IPS DF 19.7 (cell line): ENCODE measurements at regions not wholly inside any gene's neighbourhood (a gene's known extent, or its start where the extent isn't known, plus 50 kb on each side); places are given as distances from the start of the nearest gene placed in this dataset.
"Not testable (repeated sequence)": the region's sequence is repeated elsewhere in the genome, so short reads cannot be mapped to it uniquely, and the experiment has no call there.

Source experiments
- DNase-seq: peaks from one replicate; pipeline ENCODE4 v3.0.0-alpha.2; 2013; ENCODE audit warnings: low read depth, low spot score

DNA sequence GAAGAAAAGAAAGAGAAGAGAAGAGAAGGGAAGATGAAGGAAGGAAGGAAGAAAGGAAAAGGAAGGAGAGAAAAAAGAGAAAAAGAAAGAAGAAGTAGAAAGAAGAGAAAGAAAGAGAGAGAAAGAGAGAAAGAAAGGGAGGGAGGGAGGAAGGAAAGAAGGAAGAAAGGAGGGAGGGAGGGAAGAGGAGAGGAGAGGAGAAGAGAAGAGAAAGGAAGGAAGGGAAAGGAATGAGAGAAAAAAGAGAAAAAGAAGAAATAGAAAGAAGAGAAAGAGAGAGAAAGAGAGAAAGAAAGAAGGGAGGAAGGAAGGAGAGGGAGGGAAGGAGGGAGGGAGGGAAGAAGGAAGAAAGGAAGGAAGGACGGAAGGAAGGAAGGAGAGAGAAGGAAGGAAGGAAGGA lies 217.9 kb upstream of the POU1F1 start:
- DNase-seq = no peak

DNA sequence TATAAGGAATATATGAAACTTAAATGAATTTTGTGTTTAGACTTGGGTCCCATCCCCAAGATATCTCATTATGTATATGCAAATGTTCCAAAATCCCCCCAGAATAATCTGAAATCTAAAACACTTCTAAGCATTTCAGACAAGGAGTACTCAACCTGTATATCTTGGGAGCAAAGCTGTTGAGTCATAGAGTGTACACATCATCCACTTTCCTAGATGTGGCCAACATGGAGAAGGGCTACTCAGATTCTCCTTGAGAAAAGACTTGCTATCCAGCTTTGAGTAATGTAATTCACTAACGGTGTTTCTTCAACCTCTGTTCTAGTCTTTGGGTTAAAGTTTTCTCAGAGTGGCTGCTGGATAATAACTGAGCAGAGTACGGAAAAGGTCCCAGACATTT lies 215.5 kb upstream of the POU1F1 start:
- DNase-seq = no peak

DNA sequence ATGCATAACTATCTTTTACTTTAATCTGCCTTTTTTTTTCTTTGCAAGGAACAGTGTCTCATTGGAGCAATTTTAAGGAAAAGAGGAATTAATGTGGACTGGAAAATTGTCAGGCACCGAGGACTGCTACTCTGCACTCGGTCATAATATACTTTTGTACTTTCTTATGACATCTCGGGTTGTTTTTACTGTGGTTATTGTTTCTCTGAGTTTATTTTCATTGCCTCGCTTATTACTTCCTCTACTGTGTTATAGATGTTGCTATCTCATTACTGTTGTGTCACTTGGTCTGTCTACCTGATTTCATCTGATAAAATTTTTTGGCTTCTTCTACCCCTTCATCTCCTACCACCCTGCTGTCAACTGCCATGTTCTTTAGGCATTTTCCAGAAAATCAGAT lies 213.5 kb upstream of the POU1F1 start:
- no peak for DNase-seq

DNA sequence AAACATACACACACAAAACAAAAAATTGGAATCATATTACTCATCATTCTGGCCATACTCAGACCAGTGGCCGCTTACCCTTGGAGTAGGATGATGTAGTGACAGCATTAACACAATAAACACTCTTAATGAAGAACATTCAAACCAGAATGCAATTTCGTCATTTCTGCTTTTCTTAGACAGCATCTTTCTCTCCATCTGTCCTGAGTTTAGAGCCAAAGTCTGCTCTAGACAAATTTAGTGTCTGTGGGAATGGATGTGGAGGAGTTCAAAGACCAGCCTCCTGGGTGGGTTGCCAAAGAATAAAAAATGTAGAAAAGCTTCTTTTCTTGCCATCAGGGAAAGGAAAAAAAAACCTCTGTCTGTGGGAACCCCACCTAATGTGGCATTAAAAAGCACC lies 212.4 kb upstream of the POU1F1 start:
- no peak for DNase-seq

DNA sequence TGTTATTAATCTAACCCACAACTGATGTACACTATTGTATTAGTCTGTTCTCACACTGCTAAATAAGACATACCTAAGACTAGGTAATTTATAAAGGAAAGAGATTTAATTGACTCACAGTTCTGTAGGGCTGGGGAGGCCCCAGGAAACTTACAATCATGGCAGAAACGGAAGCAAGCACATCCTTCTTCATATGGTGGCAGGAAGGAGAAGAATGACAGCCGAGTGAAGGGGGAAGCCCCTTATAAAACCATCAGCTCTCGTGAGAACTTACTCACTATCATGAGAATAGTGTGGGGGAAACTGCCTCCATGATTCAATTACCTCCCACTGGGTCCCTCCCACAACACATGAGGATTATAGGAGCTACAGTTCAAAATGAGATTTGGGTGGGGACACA lies 210.3 kb upstream of the POU1F1 start:
- DNase-seq = not testable (repeated sequence)

DNA sequence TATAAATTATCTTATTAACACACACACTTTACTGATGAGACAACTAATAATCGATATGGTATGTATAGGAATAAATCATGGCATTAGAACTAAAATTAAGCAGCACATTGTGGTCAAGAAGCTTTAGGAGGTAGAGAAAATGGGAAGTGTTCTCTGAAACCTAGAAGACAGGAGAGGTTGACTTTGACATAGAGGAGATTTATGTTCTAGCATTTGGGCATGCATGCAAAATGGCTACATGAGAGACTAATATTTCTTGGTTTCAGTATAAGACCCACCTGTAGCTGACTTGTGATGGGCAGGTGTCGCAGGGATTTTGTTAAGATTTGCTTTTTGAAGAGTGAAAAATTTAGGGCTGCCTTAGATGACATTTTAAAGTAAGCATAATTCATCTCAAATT lies 209.7 kb upstream of the POU1F1 start:
- DNase-seq = no peak

DNA sequence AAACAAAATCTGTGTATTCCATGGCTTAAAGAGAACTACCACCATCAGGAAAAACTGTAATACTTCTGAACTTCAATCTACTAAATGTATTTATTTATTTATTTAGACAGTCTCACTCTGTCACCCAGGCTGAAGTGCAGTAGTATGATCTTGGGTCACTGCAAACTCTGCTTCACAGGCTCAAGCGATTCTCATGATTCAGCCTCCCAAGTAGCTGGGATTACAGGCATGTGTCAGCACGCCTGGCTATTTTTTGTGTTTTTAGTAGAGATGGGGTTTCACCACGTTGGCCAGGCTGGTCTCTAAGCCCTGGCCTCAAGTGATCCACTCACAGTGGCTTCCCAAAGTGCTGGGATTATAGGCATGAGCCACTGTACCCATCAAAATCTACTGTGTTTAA lies 202.3 kb upstream of the POU1F1 start:
- no peak for DNase-seq

DNA sequence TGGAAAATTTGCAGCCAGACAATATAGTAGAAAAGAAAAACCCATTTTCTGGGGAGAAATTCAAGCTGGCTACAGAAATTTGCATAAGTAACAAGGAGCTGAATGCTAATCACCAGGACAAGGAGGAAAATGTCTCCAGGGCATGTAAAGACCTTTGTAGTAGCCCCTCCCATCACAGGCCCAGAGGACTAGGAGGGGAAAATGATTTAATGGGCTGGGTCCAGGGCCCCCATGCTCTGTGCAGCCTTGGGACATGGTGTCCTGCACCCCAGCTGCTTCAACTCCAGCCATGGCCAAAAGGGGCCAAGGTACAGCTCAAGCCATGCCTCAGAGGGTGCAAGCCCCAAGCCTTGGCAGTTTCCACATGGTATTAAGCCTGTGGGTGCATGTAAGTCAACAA lies 197.6 kb upstream of the POU1F1 start:
- DNase-seq = no peak

DNA sequence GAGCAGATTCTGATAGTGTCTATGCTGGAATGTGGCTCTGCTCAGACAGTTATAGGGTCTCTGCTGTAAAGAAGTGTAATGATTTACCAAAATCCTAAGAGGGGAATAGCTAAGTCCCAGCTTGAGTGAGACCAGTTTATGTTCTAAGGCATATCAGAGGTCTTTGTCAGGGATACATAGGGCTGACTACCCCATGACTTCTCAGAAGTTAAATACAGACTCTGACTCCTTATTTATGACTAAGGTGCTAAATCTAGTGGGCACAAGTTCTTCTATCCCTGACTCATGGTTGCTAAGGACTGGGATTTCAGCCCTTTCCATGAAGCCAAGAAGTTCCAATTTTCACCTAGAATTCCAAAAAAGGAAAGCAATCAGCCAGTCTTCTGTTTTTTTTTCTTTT lies 192.6 kb upstream of the POU1F1 start:
- DNase-seq = no peak

DNA sequence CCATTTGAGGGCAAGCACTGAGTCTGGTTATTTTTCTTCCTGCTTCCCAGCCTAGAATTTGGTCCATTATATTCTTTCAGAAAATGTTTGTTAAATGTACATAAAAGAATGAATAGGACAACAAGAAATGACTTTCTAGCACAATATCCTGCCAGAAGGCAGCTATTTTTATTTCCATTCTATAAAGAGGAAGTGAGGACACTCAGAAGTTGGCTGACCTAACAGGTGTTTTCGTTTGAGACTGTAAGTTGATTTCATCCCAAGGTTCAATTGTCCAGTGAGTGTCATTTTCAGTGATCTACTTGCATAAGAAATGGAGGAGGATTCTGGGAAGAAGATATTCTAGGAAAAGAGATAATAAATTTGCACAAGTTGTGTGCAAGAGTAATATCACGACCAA lies 191.9 kb upstream of the POU1F1 start:
- no peak for DNase-seq

DNA sequence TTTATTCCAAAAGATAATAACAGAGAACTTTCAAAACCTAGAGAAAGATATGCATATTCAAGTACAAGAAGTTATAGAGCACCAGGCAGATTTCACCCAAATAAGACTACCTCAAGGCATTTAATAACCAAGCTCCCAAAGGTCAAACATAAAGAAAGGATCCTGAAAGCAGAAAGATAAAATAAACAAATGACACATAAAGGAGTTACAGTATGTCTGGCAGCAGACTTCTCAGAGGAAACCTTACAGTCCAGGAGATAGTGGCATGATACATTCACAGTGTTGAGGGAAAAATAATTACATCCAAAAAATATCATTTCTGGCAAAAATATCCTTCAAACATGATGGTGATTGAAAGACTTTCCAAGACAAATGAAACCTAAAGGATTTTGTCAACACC lies 185.8 kb upstream of the POU1F1 start:
- DNase-seq = no peak

DNA sequence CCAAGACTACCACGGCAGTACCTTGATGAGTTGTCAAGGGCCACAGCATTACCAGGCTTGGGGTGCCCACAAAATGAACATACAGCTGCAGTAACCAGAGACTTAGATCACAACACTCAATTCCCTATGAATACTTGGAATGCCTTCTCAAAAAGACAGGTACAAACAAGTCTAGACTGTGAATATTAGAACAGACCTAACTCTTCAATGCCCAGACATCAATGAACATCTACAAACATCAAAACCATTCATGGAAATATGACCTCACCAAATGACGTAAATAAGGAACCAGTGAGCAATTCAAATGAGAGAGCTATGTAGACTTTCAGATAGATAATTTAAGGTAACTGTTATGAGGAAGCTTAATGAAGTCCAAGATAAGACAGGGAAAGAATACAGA lies 185.1 kb upstream of the POU1F1 start:
- no peak for DNase-seq

DNA sequence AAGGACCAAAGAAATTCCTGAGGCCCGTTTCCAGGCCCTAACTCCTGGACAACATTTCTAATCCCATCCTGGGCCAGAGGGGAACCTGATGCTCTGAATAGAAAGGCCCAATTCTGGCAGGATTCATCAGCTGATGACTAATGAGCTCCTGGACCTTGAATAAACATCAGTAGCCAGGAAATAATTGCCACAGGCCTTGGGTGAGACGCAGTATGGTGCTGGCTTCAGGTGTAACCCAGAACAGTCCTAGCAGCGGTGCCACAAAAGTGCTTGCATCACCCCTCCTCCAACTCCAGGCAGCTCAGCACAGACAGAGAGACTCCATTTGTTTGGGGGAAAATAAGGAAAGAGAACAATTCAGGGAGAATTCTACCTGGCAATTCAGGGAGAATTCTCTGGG lies 184.7 kb upstream of the POU1F1 start:
- no peak for DNase-seq

DNA sequence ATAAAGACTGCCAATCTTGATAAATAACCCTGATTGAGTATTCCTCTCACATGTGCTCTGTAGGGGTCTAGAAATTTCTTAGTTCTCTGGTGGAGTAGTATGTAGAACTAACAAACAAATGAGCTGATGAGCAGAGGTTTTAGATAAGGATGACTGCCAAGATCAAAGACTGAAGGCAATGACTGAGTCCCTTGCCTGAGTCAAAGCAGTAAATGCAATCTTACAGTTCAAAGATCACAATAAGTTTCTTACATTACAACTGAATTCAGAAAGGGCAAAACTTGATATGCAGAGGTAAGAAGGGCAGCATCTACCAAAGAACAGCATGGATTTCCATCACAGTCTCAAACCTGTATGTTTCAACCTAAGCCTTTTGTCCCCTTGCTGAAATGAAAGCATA lies 172.2 kb upstream of the POU1F1 start:
- DNase-seq = no peak

DNA sequence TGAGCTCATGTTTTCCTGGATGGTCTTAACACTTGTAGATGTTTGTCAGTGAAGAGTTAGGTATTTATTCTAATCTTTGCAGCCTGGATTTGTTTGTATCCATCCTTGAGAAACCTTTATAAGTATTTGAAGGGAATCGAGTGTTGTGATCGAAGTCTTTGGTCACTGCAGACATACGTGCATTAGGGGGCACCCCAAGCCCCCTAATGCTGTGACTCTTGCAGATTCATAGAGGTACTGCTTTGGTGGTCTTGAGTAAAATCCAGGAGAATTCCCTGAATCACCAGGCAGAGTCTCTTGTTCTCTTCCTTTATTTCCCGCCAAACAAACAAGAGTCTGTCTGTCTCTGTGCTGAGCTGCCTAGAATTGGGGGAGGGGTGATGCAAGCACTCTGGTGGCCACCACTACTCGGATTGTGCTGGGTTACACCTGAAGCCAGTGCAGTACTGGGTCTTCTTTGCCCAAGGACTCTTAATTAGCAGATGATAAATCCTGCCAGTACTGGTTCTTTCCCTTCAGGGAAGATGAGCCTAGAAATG lies 170.5 kb upstream of the POU1F1 start:
- DNase-seq = peak; percentile 5

DNA sequence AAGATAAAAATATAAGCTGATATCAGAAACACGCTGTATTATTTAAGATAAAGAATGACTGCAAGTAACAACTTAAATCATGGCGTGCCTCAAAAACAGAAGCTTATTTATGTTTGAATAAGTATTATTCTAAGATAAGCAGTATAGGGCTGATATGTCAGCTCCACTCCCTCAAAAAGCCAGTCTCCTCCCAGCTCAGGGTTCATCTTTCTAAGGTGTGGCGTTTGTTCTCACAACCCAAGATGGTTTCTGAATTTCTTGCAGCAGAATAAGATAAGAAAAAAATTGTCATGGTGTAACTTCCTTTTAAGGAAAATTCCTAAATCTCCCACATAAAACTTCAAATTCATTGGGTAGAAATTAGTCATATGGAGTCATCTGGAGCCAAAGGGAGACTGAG lies 166.1 kb upstream of the POU1F1 start:
- no peak for DNase-seq

DNA sequence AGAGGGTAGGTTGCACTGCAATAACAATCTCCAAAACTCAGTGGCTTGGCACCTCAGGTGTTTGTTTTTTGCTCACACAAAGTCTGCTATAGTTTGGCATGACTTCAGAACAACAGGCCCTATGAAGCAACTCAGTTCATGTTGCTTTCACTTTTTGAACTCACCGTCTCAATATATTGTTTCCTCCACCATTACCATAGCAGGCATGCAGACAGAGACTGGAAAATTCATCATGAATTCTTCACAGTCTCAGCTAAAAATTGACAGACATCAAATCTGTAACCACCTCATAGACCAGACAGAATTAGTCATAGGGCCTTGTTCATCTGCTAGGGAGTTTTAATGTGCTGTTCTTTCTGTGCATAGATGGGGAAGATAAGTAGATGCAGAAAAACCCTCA lies 161.4 kb upstream of the POU1F1 start:
- DNase-seq = no peak

DNA sequence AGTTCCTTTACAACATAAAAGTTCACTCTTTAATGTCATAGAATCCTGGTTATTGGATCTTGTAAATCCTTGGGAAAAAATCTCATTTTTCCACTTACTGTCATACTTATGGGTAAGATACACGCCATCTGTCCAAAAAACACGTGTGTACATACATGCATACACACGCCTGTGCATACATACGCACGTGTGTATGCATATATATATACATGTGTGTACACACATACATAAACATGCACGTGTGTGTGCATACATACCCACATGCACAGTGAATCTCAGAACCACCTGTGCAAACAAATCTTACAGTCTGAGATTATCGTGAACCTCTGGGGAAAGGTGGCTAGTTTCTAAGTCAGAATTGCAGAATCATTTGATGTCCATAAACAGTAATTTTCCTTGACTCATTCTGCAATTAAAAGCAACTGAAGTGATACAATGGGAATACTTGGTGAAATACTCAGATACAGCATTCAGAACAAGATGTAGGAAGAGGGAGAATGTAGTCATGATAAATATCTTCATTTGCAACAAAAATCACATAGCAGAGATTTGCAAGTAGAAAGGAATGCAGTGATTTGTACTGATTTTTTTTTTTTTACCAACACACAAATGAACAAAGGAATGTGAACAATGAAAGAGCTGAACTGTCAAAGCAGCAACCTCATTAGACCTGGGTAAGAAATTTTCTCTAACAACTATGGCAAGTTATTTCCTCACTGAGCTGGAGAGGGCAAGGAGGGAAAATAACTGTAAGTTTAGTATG lies 160.6 kb upstream of the POU1F1 start:
- DNase-seq = no peak

DNA sequence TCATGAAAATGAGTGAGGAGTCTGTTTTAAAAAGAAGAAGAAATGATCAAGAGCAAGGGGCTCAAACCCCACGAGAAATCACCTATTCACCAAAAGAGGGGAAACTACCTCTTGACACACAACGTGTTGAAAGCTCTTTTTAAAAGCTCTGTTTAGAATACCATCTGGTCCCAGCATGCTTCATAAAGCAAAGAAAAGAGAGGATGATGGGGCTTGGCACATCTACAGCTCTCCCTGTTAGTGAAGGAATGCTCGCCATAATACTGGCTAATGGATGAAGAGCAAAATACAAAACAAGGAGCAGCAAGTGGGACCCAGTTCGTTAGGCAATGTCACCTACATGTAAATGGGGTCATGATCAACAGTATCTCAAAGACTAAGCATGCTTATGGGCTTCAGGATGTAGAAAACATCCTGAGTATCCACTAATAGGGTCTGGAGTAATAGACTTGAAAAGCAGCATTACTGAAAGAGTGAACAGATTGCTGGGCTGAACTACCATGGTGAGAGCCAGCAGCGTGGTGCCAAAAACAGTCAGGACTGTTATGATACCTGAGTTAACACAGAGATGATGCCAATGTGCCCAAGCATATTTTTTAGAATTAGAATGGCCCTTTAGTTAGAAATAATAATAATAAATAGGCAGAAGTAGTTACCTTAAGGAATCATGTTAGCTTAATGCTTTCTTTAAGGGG lies 159.7 kb upstream of the POU1F1 start:
- no peak for DNase-seq

DNA sequence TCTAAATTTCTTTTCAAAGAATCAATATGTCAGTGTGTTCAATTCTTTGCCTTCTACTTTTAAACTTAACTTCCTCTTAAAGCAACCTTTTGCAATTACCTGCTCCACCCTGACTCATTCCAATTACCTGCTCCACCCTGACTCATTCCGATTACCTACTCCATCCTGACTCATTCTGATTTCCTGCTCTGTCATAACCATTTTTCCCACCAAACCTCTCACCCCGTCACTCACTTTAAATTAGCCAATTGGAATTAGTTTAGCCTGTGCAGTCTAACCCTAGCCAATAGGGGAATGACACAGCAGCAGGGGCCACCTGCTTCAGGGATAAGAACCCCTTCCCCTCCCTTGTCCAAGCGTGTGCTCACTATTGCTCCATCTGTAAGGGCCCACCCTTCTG lies 157.1 kb upstream of the POU1F1 start:
- not testable (repeated sequence) for DNase-seq

DNA sequence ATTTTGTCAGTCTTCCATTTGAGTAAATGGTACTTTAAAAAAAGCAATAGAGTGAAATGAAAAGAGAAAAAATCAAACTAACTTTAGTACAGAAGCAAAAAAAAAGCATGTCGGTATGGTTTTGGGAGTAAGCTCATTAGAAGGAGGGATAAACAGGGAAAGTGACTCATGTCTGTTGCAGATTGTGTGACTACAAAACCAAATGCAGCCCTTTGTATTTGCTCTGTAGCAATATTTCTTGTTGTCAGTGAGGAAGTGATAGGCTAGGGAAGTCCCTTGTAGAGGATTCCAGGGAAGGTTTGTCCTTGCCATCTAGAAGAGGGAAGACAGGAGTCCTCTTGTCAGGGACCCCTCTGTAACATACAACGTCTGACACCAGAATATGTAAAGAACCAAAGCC lies 150.5 kb upstream of the POU1F1 start:
- no peak for DNase-seq

DNA sequence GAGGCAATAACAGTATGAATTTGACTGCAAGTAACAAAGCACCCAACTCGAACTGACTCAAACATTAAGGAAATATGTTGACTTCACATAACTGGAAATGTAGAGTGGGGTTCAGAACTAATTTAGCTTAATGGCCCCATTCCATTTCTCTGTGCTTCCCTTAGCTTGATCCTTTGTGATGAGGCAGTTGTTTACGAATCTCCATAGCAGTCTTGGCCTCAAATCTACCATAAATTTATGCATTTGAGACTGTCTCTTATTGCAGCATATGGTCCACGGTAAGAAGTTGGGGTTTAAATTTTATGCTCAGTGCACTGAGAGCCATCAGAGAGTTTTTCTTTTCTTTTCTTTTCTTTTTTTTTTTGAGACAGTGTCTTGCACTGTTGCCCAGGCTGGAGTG lies 148.7 kb upstream of the POU1F1 start:
- DNase-seq = no peak

DNA sequence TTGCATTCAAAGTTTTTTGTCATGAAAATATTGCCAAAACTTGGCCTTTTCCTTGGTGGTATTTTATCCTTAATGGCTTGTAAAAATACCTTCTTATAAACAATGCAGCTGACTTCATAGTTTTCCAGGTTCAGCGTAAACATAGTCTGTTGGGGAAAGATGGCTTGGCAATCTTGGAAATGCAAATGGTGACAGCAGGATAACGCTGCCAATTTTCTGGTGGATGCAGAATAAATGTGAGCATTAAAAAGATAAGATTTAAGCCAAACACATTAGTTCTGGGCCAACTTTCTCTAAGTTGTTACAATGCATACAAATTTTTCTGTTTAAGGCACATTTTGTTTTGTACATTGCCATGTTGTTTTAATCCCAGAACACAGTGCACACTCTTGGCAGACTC lies 147.0 kb upstream of the POU1F1 start:
- no peak for DNase-seq
